Activated CD8-positive, alpha-beta memory T cell treated with anti-CD3 and anti-CD28 coated beads, Interleukin-2, amount 10 ng/mL, durations not matched to agents 7 days and 5 days (primary cell): ENCODE measurements at regions not wholly inside any gene's neighbourhood (a gene's known extent, or its start where the extent isn't known, plus 50 kb on each side); places are given as distances from the start of the nearest gene placed in this dataset.
"Not testable (repeated sequence)": the region's sequence is repeated elsewhere in the genome, so short reads cannot be mapped to it uniquely, and the experiment has no call there.

Experiments
- ATAC-seq: fragments of 150-1000 bp; cut with Tn5 transposase; one replicate; pipeline ENCODE4 v1.10.0; 2021; ENCODE audit warnings: moderate library complexity
- CTCF ChIA-PET: fragments of 350-600 bp; sonication (Branson Sonifier 250); formaldehyde crosslinking; loops from one replicate; lab custom pipeline; 2021; ENCODE audit warnings: antibody characterized with exemption; lab: Charles Lee
- DNase-seq: peaks from one replicate; pipeline ENCODE4 v3.0.0-alpha.2; 2020
- H3K27ac Mint-ChIP-seq: one replicate; pipeline ENCODE4 v1.8.0; 2021; ENCODE audit warnings: mild to moderate bottlenecking, mixed read lengths
- H3K27me3 Mint-ChIP-seq: one replicate; pipeline ENCODE4 v1.8.0; 2021; ENCODE audit warnings: mixed read lengths
- H3K36me3 Mint-ChIP-seq: one replicate; pipeline ENCODE4 v1.8.0; 2021; ENCODE audit warnings: mild to moderate bottlenecking, mixed read lengths
- H3K4me1 Mint-ChIP-seq: one replicate; pipeline ENCODE4 v1.8.0; 2021; ENCODE audit warnings: mixed read lengths
- H3K4me3 Mint-ChIP-seq: one replicate; pipeline ENCODE4 v1.8.0; 2021; ENCODE audit warnings: mild to moderate bottlenecking, moderate library complexity, mixed read lengths
- H3K9me3 Mint-ChIP-seq: one replicate; pipeline ENCODE4 v1.8.0; 2022; ENCODE audit warnings: low read depth, mixed read lengths

GRCh38 chr11:44361813-44362212, 51.9 kb upstream of the ALX4 start:
- CTCF ChIA-PET: no interaction called here
- Mint-ChIP-seq H3K27me3 (peaks cover 24% of the 10 kb centered on the region), H3K27ac (no peak overlapping the region), H3K4me1 (no peaks in the 10 kb centered on the region), H3K4me3 (no peak overlapping the region), H3K36me3 (no peaks in the 10 kb centered on the region), H3K9me3 (no peaks in the 10 kb centered on the region)
- no peak for ATAC-seq
- DNase-seq: no peak

GRCh38 chr11:44363116-44363515, 53.2 kb upstream of the ALX4 start:
- H3K4me1 Mint-ChIP-seq: no peaks in the 10 kb centered on the region

GRCh38 chr11:44364596-44364995, 54.7 kb upstream of the ALX4 start:
- no peak overlapping the region for H3K27ac Mint-ChIP-seq
- H3K36me3 Mint-ChIP-seq: no peaks in the 10 kb centered on the region
- ATAC-seq: no peak
- H3K9me3 Mint-ChIP-seq: no peaks in the 10 kb centered on the region
- H3K27me3 Mint-ChIP-seq: peaks cover 16% of the 10 kb centered on the region
- DNase-seq: no peak
- no peaks in the 10 kb centered on the region for H3K4me1 Mint-ChIP-seq
- CTCF ChIA-PET: no interaction called here
- no peak overlapping the region for H3K4me3 Mint-ChIP-seq

More at GRCh38 chr11:44363116-44363515, 53.2 kb upstream of the ALX4 start:
- peaks cover 16% of the 10 kb centered on the region for H3K27me3 Mint-ChIP-seq
- DNase-seq (no peak), ATAC-seq (no peak)
- no peaks in the 10 kb centered on the region for H3K9me3 Mint-ChIP-seq
- no peak overlapping the region for H3K27ac Mint-ChIP-seq
- CTCF ChIA-PET: no interaction called here
- H3K4me3 Mint-ChIP-seq: no peak overlapping the region
- H3K36me3 Mint-ChIP-seq: no peaks in the 10 kb centered on the region

GRCh38 chr11:44365616-44366015, 55.7 kb upstream of the ALX4 start:
- DNase-seq: no peak
- CTCF ChIA-PET: no interaction called here
- no peak for ATAC-seq

GRCh38 chr11:44366026-44366425, 56.1 kb upstream of the ALX4 start:
- H3K4me1 Mint-ChIP-seq: no peaks in the 10 kb centered on the region
- peaks cover 14% of the 10 kb centered on the region for H3K27me3 Mint-ChIP-seq
- no peaks in the 10 kb centered on the region for H3K36me3 Mint-ChIP-seq
- no peaks in the 10 kb centered on the region for H3K9me3 Mint-ChIP-seq
- DNase-seq (no peak), ATAC-seq (no peak)
- CTCF ChIA-PET: no interaction called here
- H3K4me3 Mint-ChIP-seq: no peak overlapping the region
- H3K27ac Mint-ChIP-seq: no peak overlapping the region

More at GRCh38 chr11:44365616-44366015, 55.7 kb upstream of the ALX4 start:
- Mint-ChIP-seq H3K9me3 (no peaks in the 10 kb centered on the region), H3K36me3 (no peaks in the 10 kb centered on the region), H3K4me3 (no peak overlapping the region), H3K4me1 (no peaks in the 10 kb centered on the region), H3K27ac (no peak overlapping the region), H3K27me3 (peaks cover 14% of the 10 kb centered on the region)

- Mint-ChIP-seq H3K4me1 (no peaks in the 10 kb centered on the region), H3K27me3 (peaks cover 14% of the 10 kb centered on the region)
- ATAC-seq: no peak
These were observed 56.8 kb upstream of the ALX4 start for GRCh38 chr11:44366741-44367140.

GRCh38 chr11:44367452-44367851, 57.5 kb upstream of the ALX4 start:
- no peaks in the 10 kb centered on the region for H3K9me3 Mint-ChIP-seq
- ATAC-seq: no peak
- H3K27me3 Mint-ChIP-seq: peaks cover 14% of the 10 kb centered on the region
- H3K36me3 Mint-ChIP-seq: no peaks in the 10 kb centered on the region
- no peaks in the 10 kb centered on the region for H3K4me1 Mint-ChIP-seq
- H3K4me3 Mint-ChIP-seq: no peak overlapping the region
- CTCF ChIA-PET: no interaction called here
- no peak overlapping the region for H3K27ac Mint-ChIP-seq
- DNase-seq: no peak

More at GRCh38 chr11:44366741-44367140, 56.8 kb upstream of the ALX4 start:
- no peaks in the 10 kb centered on the region for H3K9me3 Mint-ChIP-seq
- no peak overlapping the region for H3K27ac Mint-ChIP-seq
- H3K4me3 Mint-ChIP-seq: no peak overlapping the region
- H3K36me3 Mint-ChIP-seq: no peaks in the 10 kb centered on the region
- DNase-seq: no peak
- CTCF ChIA-PET: no interaction called here

GRCh38 chr11:44368886-44369285, 58.9 kb upstream of the ALX4 start:
- H3K4me3 Mint-ChIP-seq: no peak overlapping the region
- no peaks in the 10 kb centered on the region for H3K36me3 Mint-ChIP-seq
- no peaks in the 10 kb centered on the region for H3K9me3 Mint-ChIP-seq
- peaks cover 5% of the 10 kb centered on the region for H3K27me3 Mint-ChIP-seq
- H3K4me1 Mint-ChIP-seq: no peaks in the 10 kb centered on the region
- ATAC-seq (no peak), DNase-seq (no peak)
- CTCF ChIA-PET: no interaction called here
- no peak overlapping the region for H3K27ac Mint-ChIP-seq

- CTCF ChIA-PET, H3K9me3 Mint-ChIP-seq, H3K27ac Mint-ChIP-seq, DNase-seq, H3K36me3 Mint-ChIP-seq, ATAC-seq, H3K4me1 Mint-ChIP-seq, H3K4me3 Mint-ChIP-seq, H3K27me3 Mint-ChIP-seq: not testable (repeated sequence)
These were observed 61.1 kb upstream of the ALX4 start for GRCh38 chr11:44371042-44371441.

- H3K9me3 Mint-ChIP-seq: no peaks in the 10 kb centered on the region
- H3K4me3 Mint-ChIP-seq: no peak overlapping the region
- H3K4me1 Mint-ChIP-seq: no peaks in the 10 kb centered on the region
- no peak overlapping the region for H3K27ac Mint-ChIP-seq
- no peak for DNase-seq
- no peak for ATAC-seq
- CTCF ChIA-PET: no interaction called here
- no peaks in the 10 kb centered on the region for H3K27me3 Mint-ChIP-seq
- no peaks in the 10 kb centered on the region for H3K36me3 Mint-ChIP-seq
These were observed 61.8 kb upstream of the ALX4 start for GRCh38 chr11:44371706-44372105.

GRCh38 chr11:44372989-44373388, 63.0 kb upstream of the ALX4 start:
- Mint-ChIP-seq H3K9me3 (no peaks in the 10 kb centered on the region), H3K4me1 (no peaks in the 10 kb centered on the region), H3K4me3 (no peak overlapping the region), H3K27ac (no peak overlapping the region), H3K27me3 (no peaks in the 10 kb centered on the region), H3K36me3 (no peaks in the 10 kb centered on the region)
- DNase-seq (no peak), ATAC-seq (no peak)
- CTCF ChIA-PET: no interaction called here

- ATAC-seq (no peak), DNase-seq (no peak)
- Mint-ChIP-seq H3K4me1 (no peaks in the 10 kb centered on the region), H3K27me3 (no peaks in the 10 kb centered on the region), H3K27ac (no peak overlapping the region), H3K36me3 (no peaks in the 10 kb centered on the region), H3K4me3 (no peak overlapping the region), H3K9me3 (no peaks in the 10 kb centered on the region)
- CTCF ChIA-PET: no interaction called here
These were observed 64.1 kb upstream of the ALX4 start for GRCh38 chr11:44374001-44374400.

- CTCF ChIA-PET: interaction anchor here (0.6 kb wide), 1 partner anchor 148 kb away, joined by 3 read pairs; no protein-coding TSS in a partner anchor
- H3K9me3 Mint-ChIP-seq: no peaks in the 10 kb centered on the region
- H3K27ac Mint-ChIP-seq: no peak overlapping the region
- H3K27me3 Mint-ChIP-seq: no peaks in the 10 kb centered on the region
- no peak overlapping the region for H3K4me3 Mint-ChIP-seq
- no peaks in the 10 kb centered on the region for H3K36me3 Mint-ChIP-seq
- ATAC-seq: no peak
- no peaks in the 10 kb centered on the region for H3K4me1 Mint-ChIP-seq
- DNase-seq: no peak
These were observed 66.5 kb upstream of the ALX4 start for GRCh38 chr11:44376423-44376822.

GRCh38 chr11:44377121-44377520, 67.2 kb upstream of the ALX4 start:
- no peak overlapping the region for H3K4me3 Mint-ChIP-seq
- no peak overlapping the region for H3K27ac Mint-ChIP-seq
- no peak for ATAC-seq
- no peaks in the 10 kb centered on the region for H3K9me3 Mint-ChIP-seq
- H3K27me3 Mint-ChIP-seq: peaks cover 3% of the 10 kb centered on the region
- DNase-seq: no peak
- no peaks in the 10 kb centered on the region for H3K36me3 Mint-ChIP-seq
- CTCF ChIA-PET: no interaction called here
- H3K4me1 Mint-ChIP-seq: no peaks in the 10 kb centered on the region

- CTCF ChIA-PET: no interaction called here
- H3K36me3 Mint-ChIP-seq: no peaks in the 10 kb centered on the region
- H3K27ac Mint-ChIP-seq: no peak overlapping the region
- peaks cover 3% of the 10 kb centered on the region for H3K27me3 Mint-ChIP-seq
- DNase-seq (no peak), ATAC-seq (no peak)
- H3K9me3 Mint-ChIP-seq: no peaks in the 10 kb centered on the region
- no peak overlapping the region for H3K4me3 Mint-ChIP-seq
- H3K4me1 Mint-ChIP-seq: no peaks in the 10 kb centered on the region
These were observed 68.0 kb upstream of the ALX4 start for GRCh38 chr11:44377914-44378321.
